ENCODE measurements at regions not wholly inside any gene's neighbourhood (a gene's known extent, or its start where the extent isn't known, plus 50 kb on each side); places are given as distances from the start of the nearest gene placed in this dataset.

GRCh38 chr3:173342679-173343078 is 54.9 kb upstream of the NLGN1 start:
- Histone ChIP-seq H3K27me3 (no peaks in the 10 kb centered on the region), H3K4me1 (no peaks in the 10 kb centered on the region), H3K36me3 (no peaks in the 10 kb centered on the region), H3K9me3 (no peaks in the 10 kb centered on the region), H3K4me3 (no peak overlapping the region), H3K27ac (no peak overlapping the region)
- TF ChIP-seq CTCF (IDR thresholded peaks at IDR 0.05) (no peak), EP300 (IDR thresholded peaks at IDR 0.05; ENCODE audit: low read depth) (no peak), POLR2A (IDR thresholded peaks at IDR 0.05) (no peak), POLR2AphosphoS5 (IDR thresholded peaks at IDR 0.05) (no peak)
- no peak for DNase-seq
- in situ Hi-C loops (cut with MboI; ENCODE audit: low pct_ligation_motif_present in 1 of 4, low pct_unique_long_range_greater_than_20kb in 1 of 4, low sequenced_read_pairs in 3 of 4) (no loop called here), intact Hi-C loops (cut with DNase I; ENCODE audit: low total_unique reads) (no loop called here)
- WGBS, 2 donors (ENCODE audit: low coverage in 1 of 2): 80% methylated on average over 1 of the region's 1 CpG; no CpG with 5 or more reads in 1 of the 2 donors

GRCh38 chr3:173340626-173341025 is 56.9 kb upstream of the NLGN1 start:
- no peak for DNase-seq
- TF ChIP-seq EP300 (IDR thresholded peaks at IDR 0.05; ENCODE audit: low read depth): no peak
- no peak for TF ChIP-seq POLR2AphosphoS5 (IDR thresholded peaks at IDR 0.05)
- TF ChIP-seq CTCF (IDR thresholded peaks at IDR 0.05): no peak
- TF ChIP-seq POLR2A (IDR thresholded peaks at IDR 0.05): no peak
- in situ Hi-C loops (cut with MboI; ENCODE audit: low pct_ligation_motif_present in 1 of 4, low pct_unique_long_range_greater_than_20kb in 1 of 4, low sequenced_read_pairs in 3 of 4) (no loop called here), intact Hi-C loops (cut with DNase I; ENCODE audit: low total_unique reads) (no loop called here)
- Histone ChIP-seq H3K4me3 (no peak overlapping the region), H3K27ac (no peak overlapping the region), H3K4me1 (no peaks in the 10 kb centered on the region), H3K36me3 (no peaks in the 10 kb centered on the region), H3K9me3 (no peaks in the 10 kb centered on the region), H3K27me3 (no peaks in the 10 kb centered on the region)
- 49 to 53% methylated on average over 2 of the region's 2 CpGs for WGBS, 2 donors (ENCODE audit: low coverage in 1 of 2)

- intact Hi-C loops (cut with DNase I; ENCODE audit: low total_unique reads): no loop called here
- Histone ChIP-seq H3K9me3 (no peaks in the 10 kb centered on the region), H3K36me3 (no peaks in the 10 kb centered on the region), H3K4me3 (no peak overlapping the region), H3K27me3 (no peaks in the 10 kb centered on the region), H3K27ac (no peak overlapping the region), H3K4me1 (no peaks in the 10 kb centered on the region)
- 90 to 97% methylated on average over 5 of the region's 5 CpGs for WGBS, 2 donors (ENCODE audit: low coverage in 1 of 2)
- in situ Hi-C loops (cut with MboI; ENCODE audit: low pct_ligation_motif_present in 1 of 4, low pct_unique_long_range_greater_than_20kb in 1 of 4, low sequenced_read_pairs in 3 of 4): no loop called here
- no peak for DNase-seq
- no peak for TF ChIP-seq EP300 (IDR thresholded peaks at IDR 0.05; ENCODE audit: low read depth)
- no peak for TF ChIP-seq POLR2AphosphoS5 (IDR thresholded peaks at IDR 0.05)
- TF ChIP-seq POLR2A (IDR thresholded peaks at IDR 0.05): no peak
- no peak for TF ChIP-seq CTCF (IDR thresholded peaks at IDR 0.05)
Observed at GRCh38 chr3:173336261-173336660, 61.3 kb upstream of the NLGN1 start.

GRCh38 chr3:173306110-173306509 is 91.4 kb upstream of the NLGN1 start:
- intact Hi-C loops (cut with DNase I; ENCODE audit: low total_unique reads) (no loop called here), in situ Hi-C loops (cut with MboI; ENCODE audit: low pct_ligation_motif_present in 1 of 4, low pct_unique_long_range_greater_than_20kb in 1 of 4, low sequenced_read_pairs in 3 of 4) (no loop called here)
- no peaks in the 10 kb centered on the region for H3K9me3 ChIP-seq
- no peak for DNase-seq
- H3K4me3 ChIP-seq: no peak overlapping the region
- WGBS, 2 donors (ENCODE audit: low coverage in 1 of 2): 48 to 62% methylated on average over 2 to 3 of the region's 3 CpGs
- TF ChIP-seq POLR2A (IDR thresholded peaks at IDR 0.05) (no peak), EP300 (IDR thresholded peaks at IDR 0.05; ENCODE audit: low read depth) (no peak), CTCF (IDR thresholded peaks at IDR 0.05) (no peak), POLR2AphosphoS5 (IDR thresholded peaks at IDR 0.05) (no peak)
- H3K27ac ChIP-seq: no peak overlapping the region
- no peaks in the 10 kb centered on the region for H3K36me3 ChIP-seq
- no peaks in the 10 kb centered on the region for H3K4me1 ChIP-seq
- no peaks in the 10 kb centered on the region for H3K27me3 ChIP-seq
